ENCODE measurements at regions not wholly inside any gene's neighbourhood (a gene's known extent, or its start where the extent isn't known, plus 50 kb on each side); places are given as distances from the start of the nearest gene placed in this dataset.

DNA sequence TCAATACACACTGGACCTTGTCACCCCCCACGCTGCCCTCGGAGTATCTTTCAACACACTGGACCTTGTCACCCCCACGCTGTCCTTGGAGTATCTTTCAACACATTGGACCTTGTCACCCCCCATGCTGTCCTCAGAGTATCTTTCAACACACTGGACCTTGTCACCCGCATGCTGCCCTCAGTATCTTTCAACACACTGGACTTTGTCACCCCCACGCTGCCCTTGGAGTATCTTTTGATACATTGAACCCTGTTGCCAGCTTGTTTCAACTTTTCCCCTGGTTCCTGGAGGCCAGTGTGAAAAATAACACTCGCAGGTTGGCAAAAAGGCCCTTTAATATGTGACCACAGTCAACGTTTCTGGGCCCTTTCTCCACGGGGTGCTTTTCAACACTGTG, 247.8 kb downstream of the TEX29 start:
- H3K27ac ChIP-seq (ENCODE audit: low read depth in 1 of 2, low read length in 1 of 2): no peak overlapping the region
- TF ChIP-seq CTCF (IDR thresholded peaks at IDR 0.05; ENCODE audit: control extremely low read depth, extremely low read depth): no peak
- DNase-seq (no peak), ATAC-seq (ENCODE audit: insufficient read depth, low FRiP score) (no peak)
- WGBS, 2 donors: 79 to 81% methylated on average over 8 of the region's 8 CpGs
- peaks cover 0 to 2% (median 0%) of the 10 kb centered on the region in 3 donors for H3K27me3 ChIP-seq (ENCODE audit: control insufficient read depth in 3 of 3, insufficient read depth in 3 of 3, low read length in 2 of 3)
- H3K36me3 ChIP-seq (ENCODE audit: control insufficient read depth in 4 of 4, insufficient read depth in 4 of 4, low read length in 4 of 4): no peaks in the 10 kb centered on the region
- H3K9me3 ChIP-seq (ENCODE audit: control insufficient read depth in 4 of 4, insufficient read depth in 3 of 4, low read length in 3 of 4): peaks cover 0 to 20% (median 0%) of the 10 kb centered on the region in 4 donors
- H3K4me3 ChIP-seq: no peak overlapping the region
- no peak overlapping the region for H3K9ac ChIP-seq (ENCODE audit: insufficient read depth in 1 of 2, low read length in 2 of 2)
- no peaks in the 10 kb centered on the region for H3K4me1 ChIP-seq (ENCODE audit: control insufficient read depth in 5 of 5, insufficient read depth in 5 of 5, low read length in 5 of 5)

DNA sequence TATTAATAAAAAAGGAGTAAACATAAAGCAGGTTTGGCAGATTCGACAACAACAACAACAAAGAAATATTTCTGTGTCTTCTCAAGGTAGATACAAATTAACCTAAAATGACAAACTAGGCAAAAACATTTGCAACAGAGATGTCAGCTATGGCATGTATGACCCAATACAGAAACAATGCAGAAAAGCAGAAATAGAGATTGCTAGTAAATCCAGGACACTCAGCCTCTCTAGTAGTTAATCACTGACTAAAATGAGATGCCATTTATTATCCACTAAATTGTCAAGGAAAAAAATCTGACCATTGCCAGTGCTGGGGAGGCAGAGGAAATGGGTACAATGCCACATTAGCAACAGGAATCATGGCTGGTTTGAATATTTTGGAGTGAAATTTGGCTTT, 250.5 kb downstream of the TEX29 start:
- no peak for TF ChIP-seq CTCF (IDR thresholded peaks at IDR 0.05; ENCODE audit: control extremely low read depth, extremely low read depth)
- Histone ChIP-seq H3K27ac (ENCODE audit: low read depth in 1 of 2, low read length in 1 of 2) (no peak overlapping the region), H3K4me3 (no peak overlapping the region), H3K27me3 (ENCODE audit: control insufficient read depth in 3 of 3, insufficient read depth in 3 of 3, low read length in 2 of 3) (no peaks in the 10 kb centered on the region), H3K9ac (ENCODE audit: insufficient read depth in 1 of 2, low read length in 2 of 2) (no peak overlapping the region), H3K4me1 (ENCODE audit: control insufficient read depth in 5 of 5, insufficient read depth in 5 of 5, low read length in 5 of 5) (no peaks in the 10 kb centered on the region), H3K9me3 (ENCODE audit: control insufficient read depth in 4 of 4, insufficient read depth in 3 of 4, low read length in 3 of 4) (peaks cover 0 to 40% (median 2%) of the 10 kb centered on the region in 4 donors), H3K36me3 (ENCODE audit: control insufficient read depth in 4 of 4, insufficient read depth in 4 of 4, low read length in 4 of 4) (no peaks in the 10 kb centered on the region)
- DNase-seq (no peak), ATAC-seq (ENCODE audit: insufficient read depth, low FRiP score) (no peak)
- whole genome bisulfite sequencing, 2 donors: 93 to 96% methylated on average over 1 of the region's 1 CpG

DNA sequence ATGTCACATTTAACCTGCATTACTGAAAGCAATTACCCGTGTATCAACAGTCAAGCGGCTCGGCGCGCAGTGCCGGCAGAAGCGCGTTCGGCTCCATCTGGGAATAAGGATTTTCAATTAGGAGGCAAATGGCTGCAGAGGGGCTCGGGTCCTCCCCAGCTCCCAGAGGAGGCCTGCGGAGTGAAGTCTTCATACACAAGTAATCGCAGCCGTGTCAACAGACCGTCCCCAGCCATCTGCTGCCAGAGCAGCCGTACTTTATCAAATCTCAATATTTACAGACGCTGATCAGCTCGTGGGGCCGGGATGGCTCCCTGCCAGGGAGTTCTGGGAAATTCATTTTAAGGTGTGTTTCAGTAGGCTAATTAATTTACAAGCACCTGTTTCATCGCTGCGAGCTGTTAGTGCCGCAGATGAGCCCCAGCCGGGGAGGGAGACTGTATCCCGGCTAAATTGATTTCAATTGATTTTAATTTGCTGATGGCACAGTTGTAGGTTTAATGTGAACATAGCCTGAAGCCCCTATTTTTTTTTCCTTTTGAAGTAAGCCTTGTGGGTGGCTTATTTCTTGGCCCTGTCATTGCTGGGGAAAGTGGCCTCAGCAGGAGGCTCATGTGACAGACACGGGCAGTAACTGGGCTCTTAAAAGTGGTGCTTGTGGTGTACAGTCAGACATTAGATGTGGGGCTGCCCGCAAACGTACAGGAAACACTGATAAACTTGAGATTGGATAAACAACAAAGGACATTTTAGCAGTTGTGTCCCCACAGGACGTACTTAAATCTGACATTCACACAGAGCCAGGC, 252.7 kb downstream of the TEX29 start:
- Histone ChIP-seq H3K27me3 (ENCODE audit: control insufficient read depth in 3 of 3, insufficient read depth in 3 of 3, low read length in 2 of 3) (no peaks in the 10 kb centered on the region), H3K9me3 (ENCODE audit: control insufficient read depth in 4 of 4, insufficient read depth in 3 of 4, low read length in 3 of 4) (peaks cover 0 to 40% (median 2%) of the 10 kb centered on the region in 4 donors), H3K4me1 (ENCODE audit: control insufficient read depth in 5 of 5, insufficient read depth in 5 of 5, low read length in 5 of 5) (no peaks in the 10 kb centered on the region), H3K9ac (ENCODE audit: insufficient read depth in 1 of 2, low read length in 2 of 2) (no peak overlapping the region), H3K27ac (ENCODE audit: low read depth in 1 of 2, low read length in 1 of 2) (no peak overlapping the region), H3K4me3 (no peak overlapping the region), H3K36me3 (ENCODE audit: control insufficient read depth in 4 of 4, insufficient read depth in 4 of 4, low read length in 4 of 4) (no peaks in the 10 kb centered on the region)
- WGBS, 2 donors: 77 to 87% methylated on average over 27 of the region's 27 CpGs
- ATAC-seq (ENCODE audit: insufficient read depth, low FRiP score): no peak
- DNase-seq: peak in 2 of 3 donors; percentile 17 to 29
- no peak for TF ChIP-seq CTCF (IDR thresholded peaks at IDR 0.05; ENCODE audit: control extremely low read depth, extremely low read depth)
